Thoracic aorta (tissue), 2 donors: ENCODE measurements at regions not wholly inside any gene's neighbourhood (a gene's known extent, or its start where the extent isn't known, plus 50 kb on each side); places are given as distances from the start of the nearest gene placed in this dataset.

Experiments
- ATAC-seq: fragments of 150-250 bp; one replicate; pipeline ENCODE4 v1.8.0; 2017; ENCODE audit warnings: low read depth; ENCODE audit not compliant: insufficient number of reproducible peaks, low FRiP score
- DNase-seq: peaks from one replicate; pipeline ENCODE4 v3.0.0-alpha.2; 2020; ENCODE audit warnings: low spot score
- H3K27ac ChIP-seq, 2 donors: fragments of 200-600 bp; sonication (generic); 1 replicate in 1 of 2; 2 replicates in 1 of 2; pipeline ENCODE4 v1.5.1; 2016; ENCODE audit warnings: mild to moderate bottlenecking in 2 of 2, moderate library complexity in 2 of 2
- H3K27me3 ChIP-seq: fragments of 200-600 bp; sonication (generic); replicated peaks from 2 replicates; pipeline ENCODE4 v1.6.0; 2016; ENCODE audit warnings: mild to moderate bottlenecking; ENCODE audit not compliant: insufficient read depth
- H3K36me3 ChIP-seq: fragments of 200-600 bp; sonication (generic); one replicate; pipeline ENCODE4 v1.5.1; 2016
- H3K4me1 ChIP-seq, 2 donors: fragments of 200-600 bp; sonication (generic); 1 replicate in 1 of 2; 2 replicates in 1 of 2; pipeline versions ENCODE4 v1.5.1 to v1.6.0; 2016; ENCODE audit warnings: low read depth in 2 of 2, mild to moderate bottlenecking in 1 of 2; ENCODE audit not compliant: control insufficient read depth in 1 of 2
- H3K4me3 ChIP-seq: fragments of 200-600 bp; sonication (generic); 2 replicates; pipeline ENCODE4 v1.5.1; 2016; ENCODE audit warnings: mild to moderate bottlenecking
- H3K9me3 ChIP-seq: fragments of 200-600 bp; sonication (generic); 2 replicates; pipeline ENCODE4 v1.5.1; 2016
- TF ChIP-seq, protein P1 (sequence below): fragments of 200-600 bp; sonication (generic); IDR thresholded peaks from one replicate; pipeline ENCODE4 v1.5.1; 2019; ENCODE audit warnings: antibody characterized with exemption

DNA sequence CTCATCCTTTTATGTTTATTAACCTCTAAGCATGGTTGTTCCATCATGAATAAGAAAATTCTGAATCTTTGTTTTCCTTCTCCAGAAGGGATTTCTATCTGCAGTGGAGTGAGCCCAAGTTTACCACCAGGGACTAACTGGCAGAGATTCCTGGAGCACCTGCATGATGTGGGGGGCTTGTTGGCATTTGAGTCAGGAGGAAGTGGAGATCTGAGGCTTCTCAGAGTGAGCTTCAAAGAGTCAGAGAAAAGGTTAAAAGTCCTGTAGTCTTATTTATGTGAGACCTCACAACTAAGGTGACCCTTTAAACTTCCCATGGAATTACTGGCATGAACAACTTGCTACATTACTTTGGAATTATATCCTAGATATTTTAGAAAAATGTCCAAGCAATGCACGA, 138.1 kb upstream of the SLC24A3 start:
- ATAC-seq = no peak
- H3K27ac ChIP-seq = no peak overlapping the region
- TF ChIP-seq, protein P1, sequence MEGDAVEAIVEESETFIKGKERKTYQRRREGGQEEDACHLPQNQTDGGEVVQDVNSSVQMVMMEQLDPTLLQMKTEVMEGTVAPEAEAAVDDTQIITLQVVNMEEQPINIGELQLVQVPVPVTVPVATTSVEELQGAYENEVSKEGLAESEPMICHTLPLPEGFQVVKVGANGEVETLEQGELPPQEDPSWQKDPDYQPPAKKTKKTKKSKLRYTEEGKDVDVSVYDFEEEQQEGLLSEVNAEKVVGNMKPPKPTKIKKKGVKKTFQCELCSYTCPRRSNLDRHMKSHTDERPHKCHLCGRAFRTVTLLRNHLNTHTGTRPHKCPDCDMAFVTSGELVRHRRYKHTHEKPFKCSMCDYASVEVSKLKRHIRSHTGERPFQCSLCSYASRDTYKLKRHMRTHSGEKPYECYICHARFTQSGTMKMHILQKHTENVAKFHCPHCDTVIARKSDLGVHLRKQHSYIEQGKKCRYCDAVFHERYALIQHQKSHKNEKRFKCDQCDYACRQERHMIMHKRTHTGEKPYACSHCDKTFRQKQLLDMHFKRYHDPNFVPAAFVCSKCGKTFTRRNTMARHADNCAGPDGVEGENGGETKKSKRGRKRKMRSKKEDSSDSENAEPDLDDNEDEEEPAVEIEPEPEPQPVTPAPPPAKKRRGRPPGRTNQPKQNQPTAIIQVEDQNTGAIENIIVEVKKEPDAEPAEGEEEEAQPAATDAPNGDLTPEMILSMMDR = no peak
- no peaks in the 10 kb centered on the region for H3K27me3 ChIP-seq
- H3K36me3 ChIP-seq = no peaks in the 10 kb centered on the region
- no peaks in the 10 kb centered on the region for H3K9me3 ChIP-seq
- no peaks in the 10 kb centered on the region for H3K4me1 ChIP-seq
- no peak for DNase-seq
- no peak overlapping the region for H3K4me3 ChIP-seq

DNA sequence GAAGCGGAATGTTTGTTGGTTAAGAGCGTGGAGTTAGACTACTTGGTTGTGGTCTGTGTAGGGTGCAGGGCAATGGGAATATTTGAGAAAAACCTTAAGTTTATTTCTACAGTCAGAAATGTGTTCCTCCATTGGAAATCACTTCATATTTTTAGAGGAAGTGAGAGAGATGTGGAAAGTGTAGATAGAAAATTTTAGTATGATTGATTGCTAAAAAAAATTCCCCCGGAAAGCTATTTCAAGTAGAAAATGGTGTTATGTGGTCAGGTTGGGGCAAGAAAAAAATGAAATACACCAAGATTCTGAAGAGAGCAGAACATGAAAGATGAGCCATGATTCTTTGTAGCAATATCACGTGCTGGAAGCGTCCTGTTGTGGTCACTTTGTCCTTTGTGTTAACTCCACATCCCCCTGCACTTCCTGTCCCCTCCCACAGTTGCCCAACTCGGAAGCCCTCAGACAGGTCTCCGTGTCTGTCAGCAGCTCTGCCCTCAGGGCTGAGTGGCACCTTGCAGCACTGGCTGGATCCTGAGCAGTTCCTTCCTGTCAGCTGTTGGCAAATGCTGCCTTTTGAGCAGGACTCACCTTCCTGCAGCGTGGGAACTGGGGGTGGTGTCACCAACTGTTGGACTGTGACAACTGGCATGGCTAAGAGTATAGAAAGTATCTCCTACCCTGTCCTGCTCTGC, 137.5 kb upstream of the SLC24A3 start:
- TF ChIP-seq, protein P1 = no peak
- ATAC-seq (no peak), DNase-seq (no peak)
- no peaks in the 10 kb centered on the region for H3K9me3 ChIP-seq
- no peak overlapping the region for H3K27ac ChIP-seq
- no peaks in the 10 kb centered on the region for H3K4me1 ChIP-seq
- no peaks in the 10 kb centered on the region for H3K27me3 ChIP-seq
- H3K36me3 ChIP-seq = no peaks in the 10 kb centered on the region
- H3K4me3 ChIP-seq = no peak overlapping the region

DNA sequence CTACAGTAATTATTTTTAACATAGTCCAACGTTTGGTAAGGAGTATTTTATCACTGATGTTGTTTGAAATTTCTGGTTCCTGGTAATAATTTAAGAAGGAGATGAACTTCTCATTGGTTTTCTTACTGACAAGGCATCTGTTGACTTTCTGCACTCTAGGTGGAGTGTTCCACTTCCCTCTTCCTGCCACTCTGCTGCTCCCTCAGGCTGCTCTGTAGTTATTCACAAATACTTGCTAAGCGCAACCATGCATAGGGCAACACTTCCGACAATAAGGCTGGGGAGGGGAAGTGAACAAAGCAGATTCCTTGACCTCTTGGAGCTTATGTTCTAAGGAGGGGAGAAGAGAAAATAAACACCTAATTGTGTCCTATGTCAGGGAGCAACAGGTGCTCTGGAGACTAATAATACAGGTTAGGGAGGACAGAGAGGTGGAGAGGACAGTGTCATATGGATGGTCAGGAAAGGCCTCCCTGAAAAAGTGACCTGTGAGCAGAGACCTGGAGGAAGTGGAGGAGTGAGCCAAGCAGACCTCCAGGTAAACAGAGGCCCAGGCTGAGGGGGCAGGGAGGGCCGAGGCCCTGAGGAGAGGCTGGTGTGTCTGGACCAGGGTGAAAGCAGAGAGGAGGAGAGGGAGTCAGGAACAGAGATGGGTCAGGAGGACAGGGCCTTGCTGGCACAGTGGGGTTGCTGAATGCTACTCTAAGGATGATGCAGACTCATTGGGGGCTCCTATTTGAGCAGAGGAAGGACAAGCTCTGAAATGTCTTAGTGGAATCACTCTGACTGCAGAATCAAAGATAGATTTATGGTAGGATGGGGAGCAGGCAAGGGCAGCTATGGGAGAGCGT, 134.8 kb upstream of the SLC24A3 start:
- DNase-seq (no peak), ATAC-seq (no peak)
- TF ChIP-seq, protein P1 = no peak
- H3K27ac ChIP-seq = no peak overlapping the region
- H3K4me1 ChIP-seq = no peaks in the 10 kb centered on the region
- no peaks in the 10 kb centered on the region for H3K9me3 ChIP-seq
- no peaks in the 10 kb centered on the region for H3K36me3 ChIP-seq
- no peaks in the 10 kb centered on the region for H3K27me3 ChIP-seq
- H3K4me3 ChIP-seq = no peak overlapping the region

DNA sequence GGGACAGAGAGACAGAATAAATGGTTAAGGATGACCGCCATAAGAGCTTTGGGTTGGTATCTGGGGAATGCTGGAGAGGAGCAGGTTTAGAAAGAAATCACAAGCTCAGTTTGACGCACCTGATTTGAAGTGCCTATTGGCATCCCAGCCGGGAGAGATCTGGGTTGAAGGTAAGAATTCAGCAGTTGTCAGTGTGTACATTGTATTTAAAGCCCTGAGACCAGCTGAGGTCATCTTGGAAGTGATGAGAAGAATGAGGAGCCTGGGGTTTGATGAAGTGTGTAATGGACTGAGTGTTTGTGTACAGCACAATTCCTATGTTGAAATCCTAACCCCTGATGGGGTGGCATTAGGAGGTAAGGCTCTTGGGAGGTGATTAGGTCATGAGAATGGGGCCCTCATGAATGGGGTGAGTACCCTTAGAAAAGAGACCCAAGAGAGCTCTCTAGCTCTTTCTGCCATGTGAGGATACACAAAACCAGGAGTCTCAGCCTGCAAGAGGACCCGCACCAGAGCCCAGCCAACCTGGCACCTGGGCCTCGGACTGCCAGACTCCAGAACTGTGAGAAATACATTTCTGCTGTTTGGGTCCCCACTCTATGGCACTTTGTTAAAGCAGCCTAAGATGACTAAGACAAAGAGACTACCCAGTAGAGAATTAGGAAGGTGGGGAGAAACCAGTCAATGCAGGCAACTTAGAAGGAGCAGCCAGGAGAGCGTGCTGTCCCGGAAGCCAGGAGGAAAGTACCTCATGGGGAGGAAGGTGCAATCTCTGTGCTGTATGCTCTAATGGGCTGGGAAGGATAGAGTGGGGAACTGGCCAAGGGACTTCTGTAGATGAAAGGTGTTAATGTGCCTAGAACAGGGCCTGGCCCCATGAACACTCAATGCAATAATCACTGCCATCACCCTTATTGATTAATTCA, 133.7 kb upstream of the SLC24A3 start:
- Histone ChIP-seq H3K9me3 (no peaks in the 10 kb centered on the region), H3K4me1 (no peaks in the 10 kb centered on the region), H3K36me3 (no peaks in the 10 kb centered on the region), H3K27ac (no peak overlapping the region), H3K27me3 (no peaks in the 10 kb centered on the region), H3K4me3 (no peak overlapping the region)
- TF ChIP-seq, protein P1 = no peak
- no peak for ATAC-seq
- no peak for DNase-seq
